ENCODE measurements at regions not wholly inside any gene's neighbourhood (a gene's known extent, or its start where the extent isn't known, plus 50 kb on each side); places are given as distances from the start of the nearest gene placed in this dataset.

GRCh38 chr15:75100679-75101078 is 77.3 kb downstream of the PPCDC start:
- Histone ChIP-seq H3K36me3 (ENCODE audit: insufficient read depth) (no peaks in the 10 kb centered on the region), H3K9ac (no peak overlapping the region), H3K4me2 (no peak overlapping the region), H4K20me1 (ENCODE audit: insufficient read depth) (no peaks in the 10 kb centered on the region), H3K79me2 (ENCODE audit: insufficient read depth, low read depth) (no peaks in the 10 kb centered on the region), H2AFZ (ENCODE audit: low read depth) (no peak overlapping the region), H3K4me1 (ENCODE audit: low read depth, poor library complexity, severe bottlenecking) (peaks cover 33% of the 10 kb centered on the region), H3K27ac (no peak overlapping the region), H3K27me3 (ENCODE audit: insufficient read depth, low read depth) (no peaks in the 10 kb centered on the region), H3K4me3 (IDR thresholded peaks at IDR 0.05; ENCODE audit: insufficient read depth, low read depth, low read length) (no peak overlapping the region)
- no peak for TF ChIP-seq CTCF (conservative IDR thresholded peaks at IDR 0.05; ENCODE audit: low read depth, low read length)

GRCh38 chr15:75104804-75105557 is 81.6 kb downstream of the PPCDC start:
- Histone ChIP-seq H3K27ac (peak overlapping the region; percentile 54), H3K4me2 (peak overlapping the region; percentile 82), H3K4me3 (IDR thresholded peaks at IDR 0.05; ENCODE audit: insufficient read depth, low read depth, low read length) (no peak overlapping the region), H3K36me3 (ENCODE audit: insufficient read depth) (no peaks in the 10 kb centered on the region), H2AFZ (ENCODE audit: low read depth) (peak overlapping the region; percentile 56), H3K79me2 (ENCODE audit: insufficient read depth, low read depth) (no peaks in the 10 kb centered on the region), H3K4me1 (ENCODE audit: low read depth, poor library complexity, severe bottlenecking) (peaks cover 61% of the 10 kb centered on the region), H3K9ac (peak overlapping the region; percentile 30; the same call in 1 of the 2 replicates), H3K27me3 (ENCODE audit: insufficient read depth, low read depth) (no peaks in the 10 kb centered on the region), H4K20me1 (ENCODE audit: insufficient read depth) (no peaks in the 10 kb centered on the region)
- TF ChIP-seq CTCF (conservative IDR thresholded peaks at IDR 0.05; ENCODE audit: low read depth, low read length), result no peak

DNA sequence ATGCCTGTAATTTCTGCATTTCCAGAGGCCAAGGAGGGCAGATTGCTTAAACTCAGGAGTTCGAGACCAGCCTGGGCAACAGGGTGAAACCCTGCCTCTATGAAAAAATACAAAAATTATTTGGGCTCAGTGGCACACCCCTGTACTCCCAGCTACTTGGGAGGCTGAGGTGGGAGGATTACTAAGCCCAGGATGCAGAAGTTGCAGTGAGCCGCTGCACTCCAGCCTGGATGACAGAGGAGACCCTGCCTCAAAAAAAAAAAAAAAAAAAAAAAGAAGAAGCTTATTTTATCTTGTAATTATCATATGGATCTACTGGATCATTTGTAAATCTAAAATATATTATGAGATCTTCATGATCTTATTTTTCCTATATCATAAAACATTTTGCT is 84.1 kb downstream of the PPCDC start:
- no peaks in the 10 kb centered on the region for H3K36me3 ChIP-seq (ENCODE audit: insufficient read depth)
- H3K4me2 ChIP-seq, result peak overlapping the region; percentile 72
- no peaks in the 10 kb centered on the region for H4K20me1 ChIP-seq (ENCODE audit: insufficient read depth)
- H3K27me3 ChIP-seq (ENCODE audit: insufficient read depth, low read depth), result no peaks in the 10 kb centered on the region
- H3K4me3 ChIP-seq (IDR thresholded peaks at IDR 0.05; ENCODE audit: insufficient read depth, low read depth, low read length), result no peak overlapping the region
- H2AFZ ChIP-seq (ENCODE audit: low read depth), result no peak overlapping the region
- no peak overlapping the region for H3K27ac ChIP-seq
- H3K79me2 ChIP-seq (ENCODE audit: insufficient read depth, low read depth), result no peaks in the 10 kb centered on the region
- TF ChIP-seq CTCF (conservative IDR thresholded peaks at IDR 0.05; ENCODE audit: low read depth, low read length), result no peak
- peaks cover 68% of the 10 kb centered on the region for H3K4me1 ChIP-seq (ENCODE audit: low read depth, poor library complexity, severe bottlenecking)
- no peak overlapping the region for H3K9ac ChIP-seq

DNA sequence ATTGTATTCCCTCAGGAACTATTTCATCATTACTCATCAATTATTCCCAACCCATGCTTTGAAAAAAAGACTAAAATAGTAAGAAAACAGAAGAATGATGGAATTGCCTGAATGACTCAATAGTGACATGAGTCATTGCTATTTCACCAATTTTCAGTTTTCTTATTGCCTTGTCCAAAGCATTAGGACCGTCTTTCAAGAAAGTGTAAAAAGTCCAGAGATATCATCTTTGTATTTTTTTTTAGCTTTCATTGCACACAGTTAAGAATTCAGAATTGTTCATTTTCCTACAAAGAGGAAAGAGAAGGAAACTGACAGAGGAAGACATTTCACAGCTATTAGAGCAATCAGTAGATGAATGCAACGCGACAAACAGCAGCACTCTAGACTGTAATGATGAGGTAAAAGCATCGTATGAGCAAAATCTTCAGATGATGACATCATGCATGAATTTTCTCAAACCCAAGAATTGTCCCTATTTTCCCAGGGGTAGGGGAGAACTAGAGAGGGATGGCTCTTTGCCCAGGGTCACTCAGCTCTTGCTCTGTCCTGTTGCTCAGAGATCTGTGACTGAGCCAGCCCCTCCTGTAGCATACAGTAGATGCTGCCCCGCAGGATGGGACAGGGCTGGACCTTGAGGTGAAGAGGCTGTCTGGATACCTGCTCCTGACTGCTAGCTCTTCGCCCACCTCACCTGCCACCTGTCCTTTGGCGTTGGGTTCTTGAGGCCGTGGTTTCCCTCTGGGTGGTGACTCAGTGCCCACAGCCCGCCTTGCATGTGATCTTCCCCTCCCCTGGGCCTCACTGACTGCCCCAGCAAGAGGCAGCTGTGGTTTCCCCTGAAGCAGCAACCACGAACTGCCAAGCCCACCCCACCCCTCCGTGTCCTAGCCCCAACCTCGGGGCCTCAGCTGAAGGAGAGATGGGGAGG is 84.8 kb downstream of the PPCDC start:
- H3K27me3 ChIP-seq (ENCODE audit: insufficient read depth, low read depth), result no peaks in the 10 kb centered on the region
- peak overlapping the region; percentile 72 for H3K4me2 ChIP-seq
- no peak for TF ChIP-seq CTCF (conservative IDR thresholded peaks at IDR 0.05; ENCODE audit: low read depth, low read length)
- H2AFZ ChIP-seq (ENCODE audit: low read depth), result peak overlapping the region; percentile 45
- H3K4me1 ChIP-seq (ENCODE audit: low read depth, poor library complexity, severe bottlenecking), result peaks cover 74% of the 10 kb centered on the region
- peak overlapping the region; percentile 43 for H3K27ac ChIP-seq
- no peak overlapping the region for H3K4me3 ChIP-seq (IDR thresholded peaks at IDR 0.05; ENCODE audit: insufficient read depth, low read depth, low read length)
- H3K79me2 ChIP-seq (ENCODE audit: insufficient read depth, low read depth), result no peaks in the 10 kb centered on the region
- no peak overlapping the region; the same call in 1 of the 2 replicates for H3K9ac ChIP-seq
- H3K36me3 ChIP-seq (ENCODE audit: insufficient read depth), result no peaks in the 10 kb centered on the region
- H4K20me1 ChIP-seq (ENCODE audit: insufficient read depth), result no peaks in the 10 kb centered on the region

All from KMS-11 (cell line).